Osteocyte (in vitro differentiated cells): ENCODE measurements at regions not wholly inside any gene's neighbourhood (a gene's known extent, or its start where the extent isn't known, plus 50 kb on each side); places are given as distances from the start of the nearest gene placed in this dataset.

Experiments
- DNase-seq: peaks from one replicate; pipeline ENCODE4 v3.0.0; 2021; ENCODE audit warnings: mixed read lengths; ENCODE audit not compliant: unreplicated experiment; ENCODE audit errors: extremely low spot score
- H3K27ac Mint-ChIP-seq: one replicate; pipeline ENCODE4 v1.8.0; 2021; ENCODE audit warnings: mild to moderate bottlenecking, mixed read lengths; ENCODE audit not compliant: unreplicated experiment
- H3K27me3 Mint-ChIP-seq: one replicate; pipeline ENCODE4 v1.8.0; 2021; ENCODE audit warnings: mixed read lengths; ENCODE audit not compliant: unreplicated experiment
- H3K36me3 Mint-ChIP-seq: one replicate; pipeline ENCODE4 v1.8.0; 2021; ENCODE audit warnings: mixed read lengths; ENCODE audit not compliant: unreplicated experiment
- H3K4me1 Mint-ChIP-seq: one replicate; pipeline ENCODE4 v1.8.0; 2021; ENCODE audit warnings: mixed read lengths; ENCODE audit not compliant: unreplicated experiment
- H3K4me3 Mint-ChIP-seq: one replicate; pipeline ENCODE4 v1.8.0; 2021; ENCODE audit warnings: mild to moderate bottlenecking, moderate library complexity, mixed read lengths; ENCODE audit not compliant: unreplicated experiment
- H3K9me3 Mint-ChIP-seq: one replicate; pipeline ENCODE4 v1.8.0; 2021; ENCODE audit warnings: mixed read lengths; ENCODE audit not compliant: unreplicated experiment
- CTCF ChIP-seq: fragments of 200-600 bp; sonication (generic); IDR thresholded peaks from 2 replicates; pipeline ENCODE4 v1.5.0; 2021; ENCODE audit warnings: antibody characterized with exemption, mild to moderate bottlenecking, moderate library complexity

- Mint-ChIP-seq H3K27me3 (peaks cover 35% of the 10 kb centered on the region), H3K4me1 (no peaks in the 10 kb centered on the region), H3K9me3 (no peaks in the 10 kb centered on the region), H3K4me3 (no peak overlapping the region), H3K36me3 (no peaks in the 10 kb centered on the region), H3K27ac (no peak overlapping the region)
- no peak for DNase-seq
- no peak for TF ChIP-seq CTCF
Measured at GRCh38 chr7:108627476-108628051, 57.9 kb downstream of the DNAJB9 start.

- no peaks in the 10 kb centered on the region for H3K36me3 Mint-ChIP-seq
- H3K9me3 Mint-ChIP-seq, result no peaks in the 10 kb centered on the region
- H3K4me3 Mint-ChIP-seq, result no peak overlapping the region
- H3K27me3 Mint-ChIP-seq, result peaks cover 35% of the 10 kb centered on the region
- no peak for DNase-seq
- H3K4me1 Mint-ChIP-seq, result no peaks in the 10 kb centered on the region
- H3K27ac Mint-ChIP-seq, result no peak overlapping the region
- no peak for TF ChIP-seq CTCF
Measured at GRCh38 chr7:108628678-108629077, 59.0 kb downstream of the DNAJB9 start.

GRCh38 chr7:108629651-108630400 is 60.2 kb downstream of the DNAJB9 start:
- H3K4me1 Mint-ChIP-seq, result no peaks in the 10 kb centered on the region
- no peaks in the 10 kb centered on the region for H3K36me3 Mint-ChIP-seq
- H3K4me3 Mint-ChIP-seq, result no peak overlapping the region
- DNase-seq, result no peak
- peaks cover 35% of the 10 kb centered on the region for H3K27me3 Mint-ChIP-seq
- TF ChIP-seq CTCF, result no peak
- H3K9me3 Mint-ChIP-seq, result no peaks in the 10 kb centered on the region
- no peak overlapping the region for H3K27ac Mint-ChIP-seq

- Mint-ChIP-seq H3K4me1 (no peaks in the 10 kb centered on the region), H3K27me3 (peaks cover 19% of the 10 kb centered on the region), H3K4me3 (no peak overlapping the region), H3K27ac (no peak overlapping the region), H3K9me3 (no peaks in the 10 kb centered on the region), H3K36me3 (no peaks in the 10 kb centered on the region)
- no peak for DNase-seq
- no peak for TF ChIP-seq CTCF
Measured at GRCh38 chr7:108634036-108634435, 64.4 kb downstream of the DNAJB9 start.

- TF ChIP-seq CTCF, result no peak
- peaks cover 23% of the 10 kb centered on the region for H3K27me3 Mint-ChIP-seq
- H3K27ac Mint-ChIP-seq, result no peak overlapping the region
- no peak for DNase-seq
- no peaks in the 10 kb centered on the region for H3K4me1 Mint-ChIP-seq
- no peaks in the 10 kb centered on the region for H3K9me3 Mint-ChIP-seq
- no peak overlapping the region for H3K4me3 Mint-ChIP-seq
- no peaks in the 10 kb centered on the region for H3K36me3 Mint-ChIP-seq
Measured at GRCh38 chr7:108634535-108634934, 64.9 kb downstream of the DNAJB9 start.
